ENCODE measurements at regions not wholly inside any gene's neighbourhood (a gene's known extent, or its start where the extent isn't known, plus 50 kb on each side); places are given as distances from the start of the nearest gene placed in this dataset.

DNA sequence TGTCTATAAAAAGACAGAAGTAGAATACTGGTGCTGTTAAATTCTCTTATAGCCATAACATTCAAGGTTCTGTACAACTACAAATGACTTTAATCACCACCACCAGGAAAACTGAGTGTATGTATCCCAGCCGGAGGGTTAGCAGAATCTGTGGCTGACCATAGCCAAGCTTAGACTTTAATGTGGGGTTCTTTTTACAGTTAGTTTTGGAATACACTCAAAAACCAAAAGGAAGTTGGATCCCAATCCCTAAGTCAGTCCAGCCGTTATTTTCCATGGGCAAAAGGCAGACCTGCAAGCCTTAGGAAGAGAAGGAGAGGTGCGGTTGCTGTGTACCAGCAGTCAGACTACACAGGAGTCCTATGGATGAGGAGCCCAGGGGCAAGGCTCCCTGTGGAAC is 179.8 kb downstream of the ENC1 start:
- H3K4me1 Mint-ChIP-seq: no peaks in the 10 kb centered on the region
- H3K27me3 Mint-ChIP-seq: peaks cover 2 to 7% of the 10 kb centered on the region in 2 donors
- ChIA-PET CTCF (ENCODE audit: partially characterized antibody) (interaction anchor here (0.7 kb wide), 1 partner anchor 30 kb away, joined by 3 read pairs; no protein-coding TSS in a partner anchor), POLR2A (ENCODE audit: partially characterized antibody) (no interaction called here)
- no peak overlapping the region for H3K27ac Mint-ChIP-seq
- peaks cover 0 to 3% (median 0%) of the 10 kb centered on the region in 8 donors for H3K9me3 Mint-ChIP-seq
- H3K4me3 Mint-ChIP-seq: no peak overlapping the region
- Histone ChIP-seq H3K4me1 (ENCODE audit: insufficient read depth, low read length) (no peaks in the 10 kb centered on the region), H3K27me3 (ENCODE audit: insufficient read depth, low read length) (no peaks in the 10 kb centered on the region), H3K9me3 (ENCODE audit: control insufficient read depth in 1 of 2, low read length in 2 of 2) (no peaks in the 10 kb centered on the region), H3K4me3 (ENCODE audit: low read length in 2 of 2) (no peak overlapping the region), H3K27ac (ENCODE audit: low read depth, low read length) (no peak overlapping the region), H3K36me3 (ENCODE audit: insufficient read depth, low read length) (no peaks in the 10 kb centered on the region)
- intact Hi-C loops (cut with micrococcal nuclease): no loop called here
- no peaks in the 10 kb centered on the region for H3K36me3 Mint-ChIP-seq
- DNase-seq: no peak

DNA sequence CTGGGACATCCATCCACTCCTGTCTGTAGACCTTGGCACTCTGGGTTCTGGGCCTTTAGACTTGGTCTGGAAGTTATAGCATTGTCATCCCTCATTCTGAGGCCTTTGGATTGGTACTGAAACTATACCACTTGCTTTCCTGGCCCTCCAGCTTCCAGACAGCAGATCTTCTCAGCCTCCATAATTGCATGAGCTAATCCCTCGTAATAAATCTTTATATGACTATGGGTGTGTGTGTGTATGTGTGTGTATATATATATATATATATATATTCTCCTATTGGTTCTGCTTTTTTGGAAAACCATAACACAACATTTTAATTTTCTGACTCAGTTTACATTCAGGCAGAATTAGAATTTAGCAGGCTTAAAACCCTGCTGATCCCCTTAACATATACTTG is 180.5 kb downstream of the ENC1 start:
- H3K9me3 Mint-ChIP-seq: peaks cover 0 to 3% (median 0%) of the 10 kb centered on the region in 8 donors
- peaks cover 2 to 7% of the 10 kb centered on the region in 2 donors for H3K27me3 Mint-ChIP-seq
- H3K4me3 ChIP-seq (ENCODE audit: low read length in 2 of 2): no peak overlapping the region
- H3K27me3 ChIP-seq (ENCODE audit: insufficient read depth, low read length): no peaks in the 10 kb centered on the region
- no peaks in the 10 kb centered on the region for H3K4me1 Mint-ChIP-seq
- DNase-seq: no peak
- ChIA-PET POLR2A (ENCODE audit: partially characterized antibody) (no interaction called here), CTCF (ENCODE audit: partially characterized antibody) (no interaction called here)
- intact Hi-C loops (cut with micrococcal nuclease): no loop called here
- H3K4me1 ChIP-seq (ENCODE audit: insufficient read depth, low read length): no peaks in the 10 kb centered on the region
- no peak overlapping the region for H3K4me3 Mint-ChIP-seq
- H3K36me3 ChIP-seq (ENCODE audit: insufficient read depth, low read length): no peaks in the 10 kb centered on the region
- H3K27ac ChIP-seq (ENCODE audit: low read depth, low read length): no peak overlapping the region
- peak overlapping the region in 1 of 7 donors; percentile 15 for H3K27ac Mint-ChIP-seq
- H3K9me3 ChIP-seq (ENCODE audit: control insufficient read depth in 1 of 2, low read length in 2 of 2): no peaks in the 10 kb centered on the region
- no peaks in the 10 kb centered on the region for H3K36me3 Mint-ChIP-seq

DNA sequence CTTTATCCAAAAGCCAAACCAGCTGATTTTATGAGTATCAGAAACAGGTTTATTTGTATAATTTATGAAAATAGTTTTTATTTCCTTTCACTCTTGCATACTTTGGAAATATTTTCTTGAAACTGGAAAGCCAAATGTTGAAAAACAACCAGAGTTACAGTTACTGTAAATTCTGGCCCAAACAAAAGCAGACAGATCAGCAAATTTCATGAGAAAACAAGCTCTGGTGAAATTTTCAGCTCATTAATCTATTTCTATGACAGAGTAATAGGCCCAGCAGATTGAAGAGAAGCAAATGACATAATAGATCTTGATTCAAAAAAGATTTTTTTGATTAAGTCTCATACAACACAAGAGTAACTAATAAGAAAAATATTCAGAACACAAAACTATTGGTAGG is 182.7 kb downstream of the ENC1 start:
- peaks cover 0 to 3% (median 0%) of the 10 kb centered on the region in 8 donors for H3K9me3 Mint-ChIP-seq
- H3K27ac Mint-ChIP-seq: no peak overlapping the region
- Histone ChIP-seq H3K4me1 (ENCODE audit: insufficient read depth, low read length) (no peaks in the 10 kb centered on the region), H3K4me3 (ENCODE audit: low read length in 2 of 2) (no peak overlapping the region), H3K27ac (ENCODE audit: low read depth, low read length) (no peak overlapping the region), H3K27me3 (ENCODE audit: insufficient read depth, low read length) (no peaks in the 10 kb centered on the region), H3K9me3 (ENCODE audit: control insufficient read depth in 1 of 2, low read length in 2 of 2) (no peaks in the 10 kb centered on the region), H3K36me3 (ENCODE audit: insufficient read depth, low read length) (no peaks in the 10 kb centered on the region)
- no peaks in the 10 kb centered on the region for H3K36me3 Mint-ChIP-seq
- peaks cover 2 to 9% of the 10 kb centered on the region in 2 donors for H3K27me3 Mint-ChIP-seq
- CTCF ChIA-PET (ENCODE audit: partially characterized antibody): interaction anchor here (1.0 kb wide), 1 partner anchor 26 kb away, joined by 3 read pairs; no protein-coding TSS in a partner anchor
- H3K4me3 Mint-ChIP-seq: no peak overlapping the region
- no peaks in the 10 kb centered on the region for H3K4me1 Mint-ChIP-seq
- no peak for DNase-seq
- POLR2A ChIA-PET (ENCODE audit: partially characterized antibody): no interaction called here
- intact Hi-C loops (cut with micrococcal nuclease): no loop called here

DNA sequence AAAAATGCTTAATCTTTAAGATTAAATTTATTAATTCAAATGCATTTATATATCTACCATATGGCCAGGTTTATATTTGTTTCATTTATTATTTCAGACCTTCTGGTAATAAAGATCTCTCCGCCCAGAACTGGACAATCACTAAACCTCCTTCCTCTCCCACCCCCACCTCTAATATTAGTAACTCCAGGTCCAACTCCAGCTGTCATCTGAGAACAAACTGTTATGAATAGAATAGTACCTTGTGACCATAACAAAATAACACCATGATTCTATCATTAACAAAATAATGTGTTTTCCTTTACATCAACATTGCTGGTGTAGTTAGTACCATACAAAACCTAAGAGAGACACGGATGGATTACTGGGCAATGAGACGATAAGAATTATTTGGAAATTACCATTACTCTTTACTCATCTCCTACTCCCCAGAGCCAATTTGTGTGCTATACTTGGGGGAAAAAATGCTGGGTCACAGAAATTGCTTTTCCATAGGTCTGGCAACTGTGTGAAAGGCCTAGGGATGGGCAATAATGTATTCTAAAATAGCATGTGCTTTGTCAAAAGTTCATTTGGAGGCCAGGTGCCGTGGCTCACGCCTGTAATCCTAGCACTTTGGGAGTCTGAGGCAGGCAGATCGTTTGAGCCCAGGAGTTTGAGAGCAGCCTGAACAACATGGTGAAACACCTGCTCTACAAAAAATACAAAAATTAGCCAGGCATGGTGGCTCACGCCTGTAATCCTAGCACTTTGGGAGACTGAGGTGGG is 186.1 kb downstream of the ENC1 start:
- Mint-ChIP-seq H3K36me3 (no peaks in the 10 kb centered on the region), H3K9me3 (peaks cover 0 to 3% (median 0%) of the 10 kb centered on the region in 8 donors), H3K4me1 (no peaks in the 10 kb centered on the region), H3K27ac (no peak overlapping the region), H3K4me3 (no peak overlapping the region), H3K27me3 (peaks cover 0 to 19% of the 10 kb centered on the region in 2 donors)
- Histone ChIP-seq H3K27me3 (ENCODE audit: insufficient read depth, low read length) (no peaks in the 10 kb centered on the region), H3K4me1 (ENCODE audit: insufficient read depth, low read length) (no peaks in the 10 kb centered on the region), H3K36me3 (ENCODE audit: insufficient read depth, low read length) (no peaks in the 10 kb centered on the region), H3K27ac (ENCODE audit: low read depth, low read length) (no peak overlapping the region), H3K4me3 (ENCODE audit: low read length in 2 of 2) (no peak overlapping the region), H3K9me3 (ENCODE audit: control insufficient read depth in 1 of 2, low read length in 2 of 2) (no peaks in the 10 kb centered on the region)
- intact Hi-C loops (cut with micrococcal nuclease): no loop called here
- ChIA-PET CTCF (ENCODE audit: partially characterized antibody) (no interaction called here), POLR2A (ENCODE audit: partially characterized antibody) (no interaction called here)
- no peak for DNase-seq

DNA sequence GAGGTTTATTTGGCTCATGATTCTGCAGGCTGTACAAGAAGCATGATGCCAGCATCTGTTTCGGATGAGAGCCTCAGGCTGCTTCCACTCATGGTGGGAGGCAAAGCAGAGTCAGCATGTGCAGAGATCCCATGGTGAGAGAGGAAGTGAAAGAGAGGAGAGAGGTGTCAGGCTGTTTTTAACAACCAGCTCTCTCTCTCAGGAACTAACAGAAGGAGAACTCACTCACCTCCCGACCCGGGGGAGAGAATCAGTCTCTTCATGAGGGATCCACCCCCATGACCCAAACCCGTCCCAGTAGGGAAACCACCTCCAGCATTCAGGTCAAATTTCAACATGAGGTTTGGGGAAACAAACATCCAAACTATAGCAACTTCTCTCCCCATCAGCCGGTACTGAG is 187.7 kb downstream of the ENC1 start:
- Mint-ChIP-seq H3K36me3 (no peaks in the 10 kb centered on the region), H3K4me1 (no peaks in the 10 kb centered on the region), H3K4me3 (no peak overlapping the region), H3K27me3 (peaks cover 0 to 26% of the 10 kb centered on the region in 2 donors), H3K27ac (no peak overlapping the region), H3K9me3 (peaks cover 0 to 3% (median 0%) of the 10 kb centered on the region in 8 donors)
- Histone ChIP-seq H3K27me3 (ENCODE audit: insufficient read depth, low read length) (no peaks in the 10 kb centered on the region), H3K27ac (ENCODE audit: low read depth, low read length) (no peak overlapping the region), H3K36me3 (ENCODE audit: insufficient read depth, low read length) (no peaks in the 10 kb centered on the region), H3K9me3 (ENCODE audit: control insufficient read depth in 1 of 2, low read length in 2 of 2) (no peaks in the 10 kb centered on the region), H3K4me1 (ENCODE audit: insufficient read depth, low read length) (no peaks in the 10 kb centered on the region), H3K4me3 (ENCODE audit: low read length in 2 of 2) (no peak overlapping the region)
- intact Hi-C loops (cut with micrococcal nuclease): no loop called here
- ChIA-PET POLR2A (ENCODE audit: partially characterized antibody) (no interaction called here), CTCF (ENCODE audit: partially characterized antibody) (no interaction called here)
- DNase-seq: no peak

DNA sequence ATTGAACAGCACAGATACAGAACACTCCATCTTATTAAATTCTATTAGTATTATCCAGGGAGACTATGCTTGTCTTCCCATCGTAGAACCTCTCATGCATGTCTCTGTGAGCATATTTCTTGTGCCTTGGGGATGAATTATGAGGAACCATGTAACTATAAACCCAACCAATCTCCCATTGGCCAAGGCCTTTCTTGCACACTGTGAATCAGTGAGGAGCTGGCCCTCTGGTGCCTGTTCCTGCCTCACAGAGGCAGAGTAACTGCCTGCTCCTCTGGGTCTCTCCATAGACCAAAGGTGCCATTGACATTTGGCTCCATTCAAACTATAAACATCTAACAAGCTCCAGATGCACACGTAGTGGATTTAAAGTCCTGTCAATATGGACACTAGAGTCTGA is 190.4 kb downstream of the ENC1 start:
- Mint-ChIP-seq H3K27me3 (peaks cover 1 to 26% of the 10 kb centered on the region in 2 donors), H3K36me3 (no peaks in the 10 kb centered on the region), H3K27ac (no peak overlapping the region), H3K4me3 (no peak overlapping the region), H3K9me3 (peaks cover 0 to 1% (median 0%) of the 10 kb centered on the region in 8 donors), H3K4me1 (no peaks in the 10 kb centered on the region)
- CTCF ChIA-PET (ENCODE audit: partially characterized antibody): no interaction called here
- H3K27ac ChIP-seq (ENCODE audit: low read depth, low read length): no peak overlapping the region
- intact Hi-C loops (cut with micrococcal nuclease): no loop called here
- H3K27me3 ChIP-seq (ENCODE audit: insufficient read depth, low read length): no peaks in the 10 kb centered on the region
- no peak for DNase-seq
- no peaks in the 10 kb centered on the region for H3K4me1 ChIP-seq (ENCODE audit: insufficient read depth, low read length)
- no peaks in the 10 kb centered on the region for H3K36me3 ChIP-seq (ENCODE audit: insufficient read depth, low read length)
- POLR2A ChIA-PET (ENCODE audit: partially characterized antibody): no interaction called here
- no peak overlapping the region for H3K4me3 ChIP-seq (ENCODE audit: low read length in 2 of 2)
- no peaks in the 10 kb centered on the region for H3K9me3 ChIP-seq (ENCODE audit: control insufficient read depth in 1 of 2, low read length in 2 of 2)

- Histone ChIP-seq H3K27ac (ENCODE audit: low read depth, low read length) (no peak overlapping the region), H3K27me3 (ENCODE audit: insufficient read depth, low read length) (peaks cover 3% of the 10 kb centered on the region), H3K4me3 (ENCODE audit: low read length in 2 of 2) (no peak overlapping the region), H3K9me3 (ENCODE audit: control insufficient read depth in 1 of 2, low read length in 2 of 2) (no peaks in the 10 kb centered on the region), H3K4me1 (ENCODE audit: insufficient read depth, low read length) (no peaks in the 10 kb centered on the region), H3K36me3 (ENCODE audit: insufficient read depth, low read length) (no peaks in the 10 kb centered on the region)
- H3K36me3 Mint-ChIP-seq: no peaks in the 10 kb centered on the region
- no peak overlapping the region for H3K4me3 Mint-ChIP-seq
- H3K4me1 Mint-ChIP-seq: no peaks in the 10 kb centered on the region
- H3K9me3 Mint-ChIP-seq: peaks cover 0 to 1% (median 0%) of the 10 kb centered on the region in 8 donors
- H3K27ac Mint-ChIP-seq: no peak overlapping the region
- no peak for DNase-seq
- intact Hi-C loops (cut with micrococcal nuclease): no loop called here
- ChIA-PET CTCF (ENCODE audit: partially characterized antibody) (no interaction called here), POLR2A (ENCODE audit: partially characterized antibody) (no interaction called here)
- H3K27me3 Mint-ChIP-seq: peaks cover 1 to 18% of the 10 kb centered on the region in 2 donors
Measured at GRCh38 chr5:74446725-74447241, 193.7 kb downstream of the ENC1 start.

Data from CD4-positive, alpha-beta memory T cell (primary cell).